ENCODE measurements at regions not wholly inside any gene's neighbourhood (a gene's known extent, or its start where the extent isn't known, plus 50 kb on each side); places are given as distances from the start of the nearest gene placed in this dataset.
"Not testable (repeated sequence)": the region's sequence is repeated elsewhere in the genome, so short reads cannot be mapped to it uniquely, and the experiment has no call there.

- peaks cover 0 to 3% (median 1%) of the 10 kb centered on the region in 4 donors for H3K9me3 ChIP-seq (ENCODE audit: control insufficient read depth in 4 of 4, insufficient read depth in 3 of 4, low read length in 3 of 4)
- no peak overlapping the region for H3K27ac ChIP-seq (ENCODE audit: low read depth in 1 of 2, low read length in 1 of 2)
- H3K36me3 ChIP-seq (ENCODE audit: control insufficient read depth in 4 of 4, insufficient read depth in 4 of 4, low read length in 4 of 4) = no peaks in the 10 kb centered on the region
- no peak overlapping the region for H3K9ac ChIP-seq (ENCODE audit: insufficient read depth in 1 of 2, low read length in 2 of 2)
- ATAC-seq (ENCODE audit: insufficient read depth, low FRiP score) (no peak), DNase-seq (no peak)
- H3K4me3 ChIP-seq = no peak overlapping the region
- no peaks in the 10 kb centered on the region for H3K27me3 ChIP-seq (ENCODE audit: control insufficient read depth in 3 of 3, insufficient read depth in 3 of 3, low read length in 2 of 3)
- no peaks in the 10 kb centered on the region for H3K4me1 ChIP-seq (ENCODE audit: control insufficient read depth in 5 of 5, insufficient read depth in 5 of 5, low read length in 5 of 5)
- TF ChIP-seq CTCF (IDR thresholded peaks at IDR 0.05; ENCODE audit: control extremely low read depth, extremely low read depth) = no peak
Measured at GRCh38 chr16:46519063-46519462, 102.1 kb downstream of the SHCBP1 start.

- WGBS, 2 donors = 79 to 82% methylated on average over 2 of the region's 2 CpGs
- H3K9me3 ChIP-seq (ENCODE audit: control insufficient read depth in 4 of 4, insufficient read depth in 3 of 4, low read length in 3 of 4) = no peaks in the 10 kb centered on the region
- no peak for ATAC-seq (ENCODE audit: insufficient read depth, low FRiP score)
- no peaks in the 10 kb centered on the region for H3K4me1 ChIP-seq (ENCODE audit: control insufficient read depth in 5 of 5, insufficient read depth in 5 of 5, low read length in 5 of 5)
- no peak overlapping the region for H3K4me3 ChIP-seq
- H3K9ac ChIP-seq (ENCODE audit: insufficient read depth in 1 of 2, low read length in 2 of 2) = no peak overlapping the region
- H3K36me3 ChIP-seq (ENCODE audit: control insufficient read depth in 4 of 4, insufficient read depth in 4 of 4, low read length in 4 of 4) = no peaks in the 10 kb centered on the region
- no peak overlapping the region for H3K27ac ChIP-seq (ENCODE audit: low read depth in 1 of 2, low read length in 1 of 2)
- no peaks in the 10 kb centered on the region for H3K27me3 ChIP-seq (ENCODE audit: control insufficient read depth in 3 of 3, insufficient read depth in 3 of 3, low read length in 2 of 3)
- no peak for TF ChIP-seq CTCF (IDR thresholded peaks at IDR 0.05; ENCODE audit: control extremely low read depth, extremely low read depth)
- DNase-seq = no peak
Measured at GRCh38 chr16:46496701-46497100, 124.5 kb downstream of the SHCBP1 start.

GRCh38 chr16:46482895-46483294 lies 138.3 kb downstream of the SHCBP1 start:
- DNase-seq = no peak
- no peak for ATAC-seq (ENCODE audit: insufficient read depth, low FRiP score)
- Histone ChIP-seq H3K9me3 (ENCODE audit: control insufficient read depth in 4 of 4, insufficient read depth in 3 of 4, low read length in 3 of 4) (peaks cover 0 to 12% (median 2%) of the 10 kb centered on the region in 4 donors), H3K36me3 (ENCODE audit: control insufficient read depth in 4 of 4, insufficient read depth in 4 of 4, low read length in 4 of 4) (no peaks in the 10 kb centered on the region), H3K4me1 (ENCODE audit: control insufficient read depth in 5 of 5, insufficient read depth in 5 of 5, low read length in 5 of 5) (no peaks in the 10 kb centered on the region), H3K27ac (ENCODE audit: low read depth in 1 of 2, low read length in 1 of 2) (no peak overlapping the region), H3K27me3 (ENCODE audit: control insufficient read depth in 3 of 3, insufficient read depth in 3 of 3, low read length in 2 of 3) (no peaks in the 10 kb centered on the region), H3K4me3 (no peak overlapping the region), H3K9ac (ENCODE audit: insufficient read depth in 1 of 2, low read length in 2 of 2) (no peak overlapping the region)
- TF ChIP-seq CTCF (IDR thresholded peaks at IDR 0.05; ENCODE audit: control extremely low read depth, extremely low read depth) = no peak
- WGBS, 2 donors = 36 to 37% methylated on average over 4 of the region's 4 CpGs

GRCh38 chr16:46466239-46466638 lies 154.9 kb downstream of the SHCBP1 start:
- no peak overlapping the region for H3K9ac ChIP-seq (ENCODE audit: insufficient read depth in 1 of 2, low read length in 2 of 2)
- TF ChIP-seq CTCF (IDR thresholded peaks at IDR 0.05; ENCODE audit: control extremely low read depth, extremely low read depth) = no peak
- H3K36me3 ChIP-seq (ENCODE audit: control insufficient read depth in 4 of 4, insufficient read depth in 4 of 4, low read length in 4 of 4) = no peaks in the 10 kb centered on the region
- H3K4me1 ChIP-seq (ENCODE audit: control insufficient read depth in 5 of 5, insufficient read depth in 5 of 5, low read length in 5 of 5) = no peaks in the 10 kb centered on the region
- WGBS, 2 donors = 74 to 79% methylated on average over 15 of the region's 15 CpGs
- no peak for DNase-seq
- H3K27me3 ChIP-seq (ENCODE audit: control insufficient read depth in 3 of 3, insufficient read depth in 3 of 3, low read length in 2 of 3) = no peaks in the 10 kb centered on the region
- peaks cover 0 to 40% (median 5%) of the 10 kb centered on the region in 4 donors for H3K9me3 ChIP-seq (ENCODE audit: control insufficient read depth in 4 of 4, insufficient read depth in 3 of 4, low read length in 3 of 4)
- H3K27ac ChIP-seq (ENCODE audit: low read depth in 1 of 2, low read length in 1 of 2) = no peak overlapping the region
- no peak for ATAC-seq (ENCODE audit: insufficient read depth, low FRiP score)
- H3K4me3 ChIP-seq = no peak overlapping the region

- H3K36me3 ChIP-seq (ENCODE audit: control insufficient read depth in 4 of 4, insufficient read depth in 4 of 4, low read length in 4 of 4); H3K4me3 ChIP-seq; H3K9ac ChIP-seq (ENCODE audit: insufficient read depth in 1 of 2, low read length in 2 of 2); H3K27ac ChIP-seq (ENCODE audit: low read depth in 1 of 2, low read length in 1 of 2); ATAC-seq (ENCODE audit: insufficient read depth, low FRiP score); H3K4me1 ChIP-seq (ENCODE audit: control insufficient read depth in 5 of 5, insufficient read depth in 5 of 5, low read length in 5 of 5); H3K27me3 ChIP-seq (ENCODE audit: control insufficient read depth in 3 of 3, insufficient read depth in 3 of 3, low read length in 2 of 3); DNase-seq; H3K9me3 ChIP-seq (ENCODE audit: control insufficient read depth in 4 of 4, insufficient read depth in 3 of 4, low read length in 3 of 4): not testable (repeated sequence)
- 57 to 68% methylated on average over 10 of the region's 10 CpGs for WGBS, 2 donors
Measured at GRCh38 chr16:46454801-46455200, 166.4 kb downstream of the SHCBP1 start.
